H1 (cell line): ENCODE measurements at regions not wholly inside any gene's neighbourhood (a gene's known extent, or its start where the extent isn't known, plus 50 kb on each side); places are given as distances from the start of the nearest gene placed in this dataset.

ENCODE experiments used
- CTCF ChIA-PET: fragments of 300-600 bp; sonication (Branson Sonifier 250); formaldehyde crosslinking; loops from one replicate; lab custom pipeline; 2021; ENCODE audit not compliant: partially characterized antibody; lab: Charles Lee
- POLR2A ChIA-PET: fragments of 300-600 bp; sonication (Branson Sonifier 250); formaldehyde crosslinking; loops from one replicate; lab custom pipeline; 2021; ENCODE audit warnings: inconsistent platforms; ENCODE audit not compliant: partially characterized antibody; lab: Charles Lee
- DNase-seq, 2 experiments: peaks; one replicate each; pipeline versions ENCODE4 v3.0.0 to v3.0.0-alpha.2; 2010 to 2022; ENCODE audit warnings: low spot score in 2 of 2, low read depth in 1 of 2, mixed read lengths in 1 of 2
- FAIRE-seq: peaks from 2 replicates; lab custom pipeline; 2011; peaks lifted over from hg19 to GRCh38; lab: Jason Lieb, UNC
- H2AFZ ChIP-seq: 2 replicates; pipeline ENCODE4 v1.8.1; 2012; ENCODE audit warnings: low read length, inconsistent platforms
- H2AK5ac ChIP-seq: 2 replicates; pipeline ENCODE4 v1.6.1; 2013; ENCODE audit warnings: low read depth, low read length
- H2BK120ac ChIP-seq: replicated peaks from 2 replicates; pipeline ENCODE3; 2013; ENCODE audit warnings: low read depth, low read length, inconsistent platforms
- H2BK12ac ChIP-seq: 2 replicates; pipeline ENCODE4 v1.6.1; 2013; ENCODE audit warnings: low read depth, low read length
- H2BK15ac ChIP-seq: 2 replicates; pipeline ENCODE4 v1.6.1; 2013; ENCODE audit warnings: low read length
- H2BK20ac ChIP-seq: 2 replicates; pipeline ENCODE4 v1.6.1; 2013; ENCODE audit warnings: low read length
- H2BK5ac ChIP-seq: 2 replicates; pipeline ENCODE4 v1.6.1; 2013; ENCODE audit warnings: low read depth, low read length
- H3K14ac ChIP-seq: 2 replicates; pipeline ENCODE4 v1.6.1; 2013; ENCODE audit warnings: inconsistent platforms; ENCODE audit not compliant: insufficient read length
- H3K18ac ChIP-seq: 2 replicates; pipeline ENCODE4 v1.6.1; 2013; ENCODE audit warnings: low read length; ENCODE audit errors: extremely low read depth
- H3K23ac ChIP-seq: 2 replicates; pipeline ENCODE4 v1.6.1; 2013; ENCODE audit warnings: inconsistent platforms; ENCODE audit not compliant: insufficient read length
- H3K23me2 ChIP-seq: 2 replicates; pipeline ENCODE4 v1.6.1; 2013; ENCODE audit warnings: low read depth, low read length
- H3K27ac ChIP-seq: 2 replicates; pipeline ENCODE4 v1.6.1; 2011; ENCODE audit warnings: low read depth, low read length, inconsistent platforms
- H3K27me3 ChIP-seq, 4 experiments: replicated peaks in 1 of 4; 1 replicate in 1 of 4; 2 replicates in 3 of 4; pipeline versions ENCODE4 v1.6.1 to v1.8.1; 2011 to 2013; ENCODE audit warnings: low read length in 3 of 4, mild to moderate bottlenecking in 3 of 4, inconsistent platforms in 2 of 4, mixed read lengths in 2 of 4, moderate library complexity in 1 of 4; ENCODE audit not compliant: control insufficient read depth in 3 of 4, insufficient read depth in 3 of 4; ENCODE audit errors: extremely low read depth in 1 of 4
- H3K36me3 ChIP-seq, 4 experiments: 2 replicates each; pipeline versions ENCODE4 v1.6.1 to v1.8.1; 2011 to 2013; ENCODE audit warnings: mild to moderate bottlenecking in 4 of 4, low read length in 3 of 4, moderate library complexity in 2 of 4, control low read depth in 1 of 4, inconsistent platforms in 1 of 4; ENCODE audit not compliant: insufficient read depth in 4 of 4, control insufficient read depth in 2 of 4
- H3K4ac ChIP-seq: replicated peaks from 2 replicates; pipeline ENCODE3; 2013; ENCODE audit warnings: low read length, low read depth, mixed read lengths, inconsistent platforms; ENCODE audit not compliant: insufficient read length
- H3K4me1 ChIP-seq, 4 experiments: replicated peaks in 1 of 4; 1 replicate in 1 of 4; 2 replicates in 3 of 4; pipeline versions ENCODE4 v1.6.1 to v1.8.1; 2011 to 2013; ENCODE audit warnings: low read length in 3 of 4, inconsistent platforms in 2 of 4, mixed read lengths in 1 of 4; ENCODE audit not compliant: insufficient read depth in 4 of 4, control insufficient read depth in 3 of 4
- H3K4me2 ChIP-seq, 2 experiments: 2 replicates each; pipeline versions ENCODE4 v1.6.1 to v1.8.1; 2011 to 2013; ENCODE audit warnings: low read depth in 2 of 2, low read length in 2 of 2, control low read depth in 1 of 2, inconsistent platforms in 1 of 2, mild to moderate bottlenecking in 1 of 2; ENCODE audit not compliant: insufficient read depth in 1 of 2
- H3K4me3 ChIP-seq, 4 experiments: fragments of 200-600, 300-600 bp in 1 of 4; sonication (generic), shearing (Covaris generic), sonication (Bioruptor Twin) in 1 of 4; 2 replicates each; pipeline versions ENCODE4 v1.5.1 to v1.8.1; 2011 to 2016; ENCODE audit warnings: low read length in 4 of 4, low read depth in 3 of 4, control low read depth in 2 of 4, inconsistent platforms in 2 of 4, mild to moderate bottlenecking in 2 of 4, mixed read lengths in 1 of 4, moderate library complexity in 1 of 4; ENCODE audit not compliant: insufficient read depth in 2 of 4; ENCODE audit errors: extremely low read depth in 1 of 4
- H3K56ac ChIP-seq: replicated peaks from 2 replicates; pipeline ENCODE3; 2013; ENCODE audit warnings: low read depth, mild to moderate bottlenecking, mixed read lengths, low read length, inconsistent platforms; ENCODE audit not compliant: insufficient read length
- H3K79me1 ChIP-seq: 2 replicates; pipeline ENCODE4 v1.6.1; 2013; ENCODE audit warnings: low read depth, low read length, control low read depth
- H3K79me2 ChIP-seq, 2 experiments: 2 replicates each; pipeline versions ENCODE4 v1.6.1 to v1.8.1; 2012 to 2013; ENCODE audit warnings: low read length in 2 of 2, mild to moderate bottlenecking in 2 of 2, inconsistent platforms in 1 of 2; ENCODE audit not compliant: insufficient read depth in 2 of 2, control insufficient read depth in 1 of 2
- H3K9ac ChIP-seq, 4 experiments: replicated peaks in 1 of 4; 1 replicate in 1 of 4; 2 replicates in 3 of 4; pipeline versions ENCODE4 v1.6.1 to v1.8.1; 2011 to 2013; ENCODE audit warnings: low read depth in 3 of 4, low read length in 3 of 4, control low read depth in 2 of 4, mild to moderate bottlenecking in 2 of 4, moderate library complexity in 2 of 4, inconsistent platforms in 1 of 4; ENCODE audit errors: extremely low read depth in 1 of 4
- H3K9me3 ChIP-seq, 2 experiments: 2 replicates each; pipeline versions ENCODE4 v1.6.1 to v1.8.1; 2012 to 2013; ENCODE audit warnings: mild to moderate bottlenecking in 2 of 2, moderate library complexity in 2 of 2, control low read depth in 1 of 2, inconsistent platforms in 1 of 2, low read depth in 1 of 2, low read length in 1 of 2, mixed read lengths in 1 of 2; ENCODE audit not compliant: insufficient read depth in 2 of 2
- H4K20me1 ChIP-seq, 2 experiments: replicated peaks in 1 of 2; 2 replicates each; pipeline versions ENCODE3 to v1.8.1; 2011 to 2013; ENCODE audit warnings: inconsistent platforms in 2 of 2, low read length in 2 of 2, mild to moderate bottlenecking in 1 of 2; ENCODE audit not compliant: insufficient read depth in 2 of 2, control insufficient read depth in 1 of 2
- H4K5ac ChIP-seq: 2 replicates; pipeline ENCODE4 v1.6.1; 2013; ENCODE audit warnings: low read length, low read depth, mixed read lengths, inconsistent platforms; ENCODE audit not compliant: insufficient read length
- H4K8ac ChIP-seq: 2 replicates; pipeline ENCODE4 v1.8.0; 2013; ENCODE audit warnings: mild to moderate bottlenecking, moderate library complexity, low read length, inconsistent platforms; ENCODE audit not compliant: insufficient read depth; ENCODE audit errors: extremely low read depth
- H4K91ac ChIP-seq: replicated peaks from 2 replicates; pipeline ENCODE3; 2013; ENCODE audit warnings: low read length, mixed read lengths, inconsistent platforms; ENCODE audit not compliant: insufficient read length
- WGBS, 2 experiments: shearing (Covaris generic) in 1 of 2; methylation state at CpG; one replicate each; pipeline versions ENCODE4 v1.1.6 to v1.1.7; 2013 to 2015; ENCODE audit warnings: low lambda C conversion rate in 2 of 2, mixed read lengths in 2 of 2, inconsistent platforms in 1 of 2, low coverage in 1 of 2, missing lambda C conversion rate in 1 of 2; ENCODE audit not compliant: insufficient replicate concordance in 2 of 2, insufficient coverage in 1 of 2, insufficient read length in 1 of 2; ENCODE audit errors: extremely low coverage in 1 of 2, missing lambda C conversion rate in 1 of 2; 5-methylcytosine and 5-hydroxymethylcytosine counted together
- TF ChIP-seq, protein P1 (sequence below): IDR thresholded peaks from 2 replicates; pipeline ENCODE4 v1.6.1; 2012; ENCODE audit warnings: inconsistent platforms

DNA sequence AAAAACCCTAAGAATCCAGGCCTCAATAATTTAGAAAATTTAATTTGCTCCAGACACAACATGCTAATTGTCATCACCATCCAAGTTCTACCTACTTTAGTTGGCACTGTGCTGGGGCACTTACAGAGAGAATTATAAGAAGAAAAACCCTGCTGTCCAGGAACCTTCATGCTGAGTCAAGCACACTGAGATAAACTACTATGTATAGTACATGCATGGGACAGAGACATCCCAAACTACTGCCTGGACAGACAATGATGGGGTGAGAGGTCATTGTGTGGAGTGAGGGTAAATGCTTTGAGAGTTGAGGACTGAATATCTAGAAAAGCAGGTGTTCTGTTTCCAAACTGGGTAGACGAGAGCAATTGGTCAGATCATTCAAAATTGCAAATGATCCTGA is 135.3 kb upstream of the CTTNBP2NL start:
- no peak overlapping the region for H3K56ac ChIP-seq
- no peak overlapping the region for H3K4ac ChIP-seq
- no peak overlapping the region for H3K27ac ChIP-seq
- no peaks in the 10 kb centered on the region for H3K23me2 ChIP-seq
- H3K27me3 ChIP-seq = no peaks in the 10 kb centered on the region
- H2BK5ac ChIP-seq = no peak overlapping the region
- no peak overlapping the region for H2BK120ac ChIP-seq
- no peak overlapping the region for H4K91ac ChIP-seq
- H3K4me1 ChIP-seq = peaks cover 0 to 8% (median 1%) of the 10 kb centered on the region in 4 experiments; a peak in 2 of 7 replicates
- H2AK5ac ChIP-seq = no peak overlapping the region
- H3K4me3 ChIP-seq = no peak overlapping the region
- 86% methylated on average over 1 of the region's 1 CpG; no CpG with 5 or more reads in 1 of the 2 experiments for WGBS, 2 experiments
- H4K5ac ChIP-seq = no peak overlapping the region
- H3K4me2 ChIP-seq = no peak overlapping the region
- POLR2A ChIA-PET = no interaction called here
- H2BK12ac ChIP-seq = no peak overlapping the region
- H4K20me1 ChIP-seq = no peaks in the 10 kb centered on the region
- H4K8ac ChIP-seq = no peak overlapping the region
- no peak overlapping the region for H3K18ac ChIP-seq
- no peak overlapping the region for H3K14ac ChIP-seq
- H2BK20ac ChIP-seq = no peak overlapping the region
- H3K23ac ChIP-seq = no peak overlapping the region
- CTCF ChIA-PET = no interaction called here
- H3K9me3 ChIP-seq = no peaks in the 10 kb centered on the region
- no peaks in the 10 kb centered on the region for H3K36me3 ChIP-seq
- no peaks in the 10 kb centered on the region for H3K79me2 ChIP-seq
- no peaks in the 10 kb centered on the region for H3K79me1 ChIP-seq
- H3K9ac ChIP-seq = no peak overlapping the region
- H2AFZ ChIP-seq = no peak overlapping the region
- DNase-seq (no peak), FAIRE-seq (no peak)
- H2BK15ac ChIP-seq = no peak overlapping the region
- TF ChIP-seq, protein P1, sequence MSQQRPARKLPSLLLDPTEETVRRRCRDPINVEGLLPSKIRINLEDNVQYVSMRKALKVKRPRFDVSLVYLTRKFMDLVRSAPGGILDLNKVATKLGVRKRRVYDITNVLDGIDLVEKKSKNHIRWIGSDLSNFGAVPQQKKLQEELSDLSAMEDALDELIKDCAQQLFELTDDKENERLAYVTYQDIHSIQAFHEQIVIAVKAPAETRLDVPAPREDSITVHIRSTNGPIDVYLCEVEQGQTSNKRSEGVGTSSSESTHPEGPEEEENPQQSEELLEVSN = no peak
